ENCODE measurements at regions not wholly inside any gene's neighbourhood (a gene's known extent, or its start where the extent isn't known, plus 50 kb on each side); places are given as distances from the start of the nearest gene placed in this dataset.

GRCh38 chrX:84712621-84713020, 210.4 kb upstream of the HDX start:
- Histone ChIP-seq H3K27me3 (ENCODE audit: control insufficient read depth in 4 of 4, insufficient read depth in 4 of 4, low read length in 3 of 4) (no peaks in the 10 kb centered on the region), H3K4me3 (ENCODE audit: low read depth in 1 of 3, low read length in 3 of 3) (no peak overlapping the region), H3K9ac (ENCODE audit: low read depth in 1 of 2, low read length in 2 of 2) (no peak overlapping the region), H3K4me1 (ENCODE audit: control insufficient read depth in 4 of 4, insufficient read depth in 4 of 4, low read length in 3 of 4) (peaks cover 0 to 4% (median 3%) of the 10 kb centered on the region in 4 donors), H3K27ac (ENCODE audit: low read depth in 1 of 2, low read length in 2 of 2) (no peak overlapping the region), H3K36me3 (ENCODE audit: control insufficient read depth in 4 of 4, insufficient read depth in 3 of 4, low read depth in 1 of 4, low read length in 3 of 4) (no peaks in the 10 kb centered on the region), H3K9me3 (ENCODE audit: control insufficient read depth in 4 of 4, low read length in 3 of 4) (no peaks in the 10 kb centered on the region)
- no peak for DNase-seq (ENCODE audit: low spot score)
- WGBS: 33% methylated on average over 2 of the region's 2 CpGs
- TF ChIP-seq RAD21 (IDR thresholded peaks at IDR 0.05) (no peak), FOXA1 (IDR thresholded peaks at IDR 0.05) (no peak), ZBTB33 (IDR thresholded peaks at IDR 0.05) (no peak), RXRA (IDR thresholded peaks at IDR 0.05) (no peak), ATF3 (IDR thresholded peaks at IDR 0.05) (no peak), NR2F2 (IDR thresholded peaks at IDR 0.05) (no peak), GABPA (IDR thresholded peaks at IDR 0.05 in 1 of 2, conservative IDR thresholded peaks at IDR 0.05 in 1 of 2) (no peak), JUND (IDR thresholded peaks at IDR 0.05) (no peak), TAF1 (conservative IDR thresholded peaks at IDR 0.05) (no peak), FOXA2 (IDR thresholded peaks at IDR 0.05) (no peak), REST (IDR thresholded peaks at IDR 0.05) (no peak), SP1 (IDR thresholded peaks at IDR 0.05) (no peak), MAX (IDR thresholded peaks at IDR 0.05) (no peak), HNF4G (IDR thresholded peaks at IDR 0.05) (no peak), EGR1 (IDR thresholded peaks at IDR 0.05; ENCODE audit: low read depth in 2 of 2) (no peak), YY1 (IDR thresholded peaks at IDR 0.05) (no peak), CTCF (IDR thresholded peaks at IDR 0.05; ENCODE audit: low read depth, low read length, missing input control) (no peak), HNF4A (conservative IDR thresholded peaks at IDR 0.05) (no peak)
